Erythroblast (primary cell): ENCODE measurements at regions not wholly inside any gene's neighbourhood (a gene's known extent, or its start where the extent isn't known, plus 50 kb on each side); places are given as distances from the start of the nearest gene placed in this dataset.

ENCODE experiments used
- GATA1 ChIP-seq: IDR thresholded peaks from 2 replicates; pipeline ENCODE4 v1.6.1; 2011; ENCODE audit warnings: low read depth, mild to moderate bottlenecking, control low read depth, low read length, moderate library complexity
- POLR2A ChIP-seq: IDR thresholded peaks from 2 replicates; pipeline ENCODE4 v1.6.1; 2011; ENCODE audit warnings: mild to moderate bottlenecking, low read length

DNA sequence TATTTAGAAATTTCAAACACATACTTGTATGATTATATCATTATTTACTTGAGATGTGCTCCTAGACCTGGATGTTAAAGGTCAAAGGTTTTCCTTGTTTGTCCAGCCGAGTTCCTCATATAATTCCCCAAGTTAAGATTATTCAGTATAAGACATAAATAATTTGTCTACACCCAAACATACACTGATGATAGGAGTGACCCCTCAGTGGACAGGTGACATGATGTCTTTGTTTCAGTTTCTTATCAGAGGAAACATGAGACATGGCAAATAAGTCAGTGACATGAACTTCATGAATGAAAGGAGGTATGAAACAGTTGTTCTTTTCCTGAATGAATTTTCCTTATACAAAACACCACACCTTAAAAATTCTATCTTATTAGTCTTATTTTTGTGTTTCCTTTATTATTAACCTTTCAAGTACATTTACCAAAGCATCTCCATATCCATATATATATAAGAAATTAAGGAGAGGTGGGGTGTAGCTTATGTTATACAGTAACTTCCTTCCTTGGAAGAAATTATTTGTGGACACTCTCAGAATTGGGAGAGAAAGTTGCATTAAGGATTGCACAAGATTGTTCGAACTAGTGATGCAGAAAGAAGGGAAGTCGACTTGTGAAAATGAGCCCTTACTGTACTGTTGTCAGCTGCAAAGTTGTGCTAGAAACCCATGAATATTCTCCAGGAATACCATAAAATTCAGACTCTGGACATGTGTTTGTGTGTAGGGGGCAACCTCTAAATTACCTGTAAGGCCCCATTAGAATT is 60.5 kb downstream of the POM121L12 start:
- no peak for TF ChIP-seq POLR2A
- TF ChIP-seq GATA1: no peak
